ENCODE measurements at regions not wholly inside any gene's neighbourhood (a gene's known extent, or its start where the extent isn't known, plus 50 kb on each side); places are given as distances from the start of the nearest gene placed in this dataset.

DNA sequence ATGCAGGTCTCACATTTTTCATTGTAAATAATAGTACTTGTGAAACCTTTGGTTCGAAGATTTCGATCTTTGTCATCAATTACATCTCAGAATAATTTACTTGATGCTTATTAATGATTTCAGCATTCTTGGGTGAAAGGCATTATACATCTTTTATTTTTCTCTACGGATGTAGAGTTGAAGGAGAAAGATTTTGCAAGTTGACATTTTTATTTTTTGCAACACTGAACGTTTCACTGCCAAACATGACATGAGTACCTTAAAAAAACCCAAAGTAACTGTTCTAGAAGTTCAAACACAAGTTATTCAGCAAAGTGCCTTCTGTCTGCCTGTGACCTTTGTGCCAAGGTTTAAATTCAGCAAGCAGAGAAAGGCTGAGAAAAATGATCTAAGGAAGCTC lies 97.3 kb upstream of the SGK1 start:
- TF ChIP-seq, protein P1, sequence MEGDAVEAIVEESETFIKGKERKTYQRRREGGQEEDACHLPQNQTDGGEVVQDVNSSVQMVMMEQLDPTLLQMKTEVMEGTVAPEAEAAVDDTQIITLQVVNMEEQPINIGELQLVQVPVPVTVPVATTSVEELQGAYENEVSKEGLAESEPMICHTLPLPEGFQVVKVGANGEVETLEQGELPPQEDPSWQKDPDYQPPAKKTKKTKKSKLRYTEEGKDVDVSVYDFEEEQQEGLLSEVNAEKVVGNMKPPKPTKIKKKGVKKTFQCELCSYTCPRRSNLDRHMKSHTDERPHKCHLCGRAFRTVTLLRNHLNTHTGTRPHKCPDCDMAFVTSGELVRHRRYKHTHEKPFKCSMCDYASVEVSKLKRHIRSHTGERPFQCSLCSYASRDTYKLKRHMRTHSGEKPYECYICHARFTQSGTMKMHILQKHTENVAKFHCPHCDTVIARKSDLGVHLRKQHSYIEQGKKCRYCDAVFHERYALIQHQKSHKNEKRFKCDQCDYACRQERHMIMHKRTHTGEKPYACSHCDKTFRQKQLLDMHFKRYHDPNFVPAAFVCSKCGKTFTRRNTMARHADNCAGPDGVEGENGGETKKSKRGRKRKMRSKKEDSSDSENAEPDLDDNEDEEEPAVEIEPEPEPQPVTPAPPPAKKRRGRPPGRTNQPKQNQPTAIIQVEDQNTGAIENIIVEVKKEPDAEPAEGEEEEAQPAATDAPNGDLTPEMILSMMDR (IDR thresholded peaks at IDR 0.05 in 8 of 11, conservative IDR thresholded peaks at IDR 0.05 in 3 of 11): no peak
- no peak for TF ChIP-seq POLR2A (IDR thresholded peaks at IDR 0.05)

Measured in spleen (tissue), 7 donors.